IPS-18c (cell line): ENCODE measurements at regions not wholly inside any gene's neighbourhood (a gene's known extent, or its start where the extent isn't known, plus 50 kb on each side); places are given as distances from the start of the nearest gene placed in this dataset.

ENCODE experiments used
- H3K4me3 ChIP-seq: 2 replicates; pipeline ENCODE4 v1.7.0; 2013; ENCODE audit warnings: low read depth, mild to moderate bottlenecking, low read length, moderate library complexity; ENCODE audit not compliant: insufficient read depth
- H3K9me3 ChIP-seq: one replicate; pipeline ENCODE4 v1.6.1; 2013; ENCODE audit warnings: mild to moderate bottlenecking, low read length, moderate library complexity; ENCODE audit not compliant: control insufficient read depth, insufficient read depth

DNA sequence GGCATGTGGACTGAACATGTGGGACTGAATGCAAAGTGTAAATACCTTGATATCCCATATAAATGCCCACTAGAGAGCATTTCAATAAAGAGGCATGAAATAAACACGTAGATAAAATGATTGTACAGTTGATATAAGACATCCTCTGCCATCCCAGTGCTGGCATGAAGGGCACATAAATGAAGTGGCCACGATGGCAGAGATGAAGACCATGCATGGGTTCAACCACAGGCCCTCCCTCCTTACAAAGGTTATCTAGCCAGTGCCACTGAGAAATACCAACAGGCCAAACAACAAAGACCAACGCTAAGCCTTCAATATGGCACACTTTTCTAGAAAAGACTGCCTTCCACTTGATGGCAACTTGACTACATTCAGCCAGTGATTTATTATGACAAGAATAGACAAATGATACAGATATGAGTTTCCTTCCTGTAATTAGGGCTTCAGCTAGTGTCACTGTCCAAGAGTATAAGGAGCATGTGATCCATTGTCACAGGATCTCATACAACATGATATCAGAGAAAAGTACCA lies 493.9 kb upstream of the MAP2 start:
- Histone ChIP-seq H3K9me3 (no peaks in the 10 kb centered on the region), H3K4me3 (no peak overlapping the region)

DNA sequence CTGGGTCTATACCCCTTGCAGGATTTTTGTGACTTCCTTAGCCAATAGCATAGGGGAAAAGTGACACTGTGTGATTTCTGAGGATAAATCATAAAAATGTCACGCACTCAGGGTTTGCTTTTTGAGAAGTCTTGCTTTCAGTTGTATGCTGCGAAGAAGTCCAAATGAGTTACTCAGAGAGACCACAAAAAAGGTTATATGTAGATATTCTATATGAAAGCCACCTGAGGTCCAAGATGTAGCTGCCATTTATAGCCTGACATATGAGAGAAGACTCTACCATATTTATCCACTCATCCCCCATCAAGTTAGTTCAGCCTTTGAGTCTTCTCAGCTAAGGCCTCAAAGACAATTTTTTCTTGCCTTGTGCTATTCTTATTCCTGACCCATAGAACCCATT lies 488.3 kb upstream of the MAP2 start:
- Histone ChIP-seq H3K9me3 (no peaks in the 10 kb centered on the region), H3K4me3 (no peak overlapping the region)

DNA sequence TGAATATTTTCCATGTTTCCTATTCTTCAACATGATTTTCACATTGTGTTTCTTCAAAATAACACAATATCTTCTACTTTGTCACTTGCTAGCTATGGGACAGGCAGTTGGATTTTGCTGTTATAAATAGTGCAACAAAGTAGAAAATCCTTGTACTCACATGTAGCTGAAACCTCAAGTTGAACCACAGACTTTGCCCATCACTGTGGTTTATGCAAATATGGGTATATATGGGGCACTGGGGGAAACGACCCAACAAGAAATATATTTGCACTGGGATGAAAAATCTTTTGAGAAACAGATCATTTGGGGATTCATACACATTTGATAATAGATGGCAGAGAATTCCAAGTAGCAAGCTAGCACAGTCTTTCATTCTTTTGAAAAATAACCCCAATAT lies 486.3 kb upstream of the MAP2 start:
- H3K9me3 ChIP-seq, result no peaks in the 10 kb centered on the region
- no peak overlapping the region for H3K4me3 ChIP-seq

DNA sequence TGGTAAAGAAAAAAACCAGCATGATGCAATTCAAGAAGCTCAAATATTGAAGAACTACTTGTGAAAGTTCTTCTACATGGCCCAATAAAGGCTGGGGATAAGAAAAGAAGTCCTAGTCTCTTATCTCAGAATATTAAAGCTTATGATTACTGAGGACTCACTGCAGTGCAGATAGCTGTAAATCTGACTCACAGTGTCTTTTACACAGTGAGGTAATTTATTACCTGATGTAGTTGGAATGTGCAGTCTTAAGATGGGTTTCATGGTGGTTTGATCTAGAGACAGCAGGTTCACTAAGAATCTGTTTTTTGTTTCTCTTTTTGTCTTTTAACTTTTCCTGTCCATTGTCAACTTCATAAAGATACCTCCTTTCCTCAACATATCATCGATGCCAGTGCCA lies 484.0 kb upstream of the MAP2 start:
- Histone ChIP-seq H3K9me3 (no peaks in the 10 kb centered on the region), H3K4me3 (no peak overlapping the region)

DNA sequence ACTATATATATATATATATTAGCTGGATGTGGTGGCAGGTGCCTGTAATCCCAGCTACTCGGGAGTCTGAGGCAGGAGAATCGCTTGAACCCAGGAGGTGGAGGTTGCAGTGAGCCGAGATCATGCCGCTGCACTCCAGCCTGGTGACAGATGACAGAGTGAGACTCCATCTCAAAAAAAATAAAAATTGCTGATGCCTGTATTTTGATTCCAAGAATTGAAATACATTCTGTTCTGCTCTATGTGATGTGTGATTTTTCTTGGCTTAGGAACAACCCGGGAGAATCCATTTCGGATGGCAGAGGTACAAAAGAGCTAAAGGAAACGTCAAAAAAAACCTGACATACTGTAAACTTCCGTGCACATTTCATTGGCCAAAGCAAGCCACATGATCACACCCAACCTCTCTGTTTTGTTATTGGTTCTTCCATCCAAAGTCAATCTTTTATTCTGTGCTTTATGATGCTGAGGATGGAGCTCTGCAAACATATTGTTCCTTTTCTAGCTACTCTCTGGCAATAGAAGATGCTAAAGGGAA lies 478.1 kb upstream of the MAP2 start:
- no peak overlapping the region for H3K4me3 ChIP-seq
- H3K9me3 ChIP-seq, result no peaks in the 10 kb centered on the region

DNA sequence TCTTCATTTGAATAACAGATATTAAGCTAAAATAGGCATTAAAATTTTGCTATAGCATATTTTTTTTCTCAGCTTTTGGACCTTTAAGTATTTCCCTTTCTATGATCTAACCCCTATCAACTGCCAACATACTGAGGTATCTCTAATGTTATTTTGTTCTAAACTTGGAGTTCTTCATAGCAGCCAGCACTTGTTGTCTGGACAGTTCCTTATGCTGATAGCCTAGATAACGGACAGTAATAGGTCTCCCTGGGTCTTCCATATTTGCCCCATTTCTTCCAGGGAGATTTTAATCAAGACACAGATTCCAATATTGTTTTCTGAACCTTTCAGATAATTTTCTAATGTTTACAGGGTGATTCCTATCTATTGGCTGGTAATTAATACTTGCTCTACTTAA lies 475.8 kb upstream of the MAP2 start:
- Histone ChIP-seq H3K4me3 (no peak overlapping the region), H3K9me3 (no peaks in the 10 kb centered on the region)

DNA sequence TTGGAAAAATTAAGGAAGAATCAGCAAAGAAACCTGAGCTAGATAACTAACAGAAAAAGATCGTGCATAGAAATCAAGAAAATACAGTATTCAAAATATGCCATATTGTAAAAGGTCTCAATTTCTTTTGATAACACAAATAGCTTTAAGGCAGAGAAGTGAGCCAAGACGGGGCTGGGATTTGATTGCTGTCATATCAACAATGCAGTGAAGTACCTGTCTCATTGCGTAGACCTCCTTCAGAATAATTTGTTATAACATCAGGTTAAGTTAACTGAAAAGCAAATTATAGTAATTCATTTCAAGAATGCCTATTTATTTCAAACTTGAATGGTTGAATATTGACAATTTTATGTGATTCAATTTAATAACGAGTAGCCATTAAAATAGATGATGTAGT lies 453.8 kb upstream of the MAP2 start:
- no peak overlapping the region for H3K4me3 ChIP-seq
- no peaks in the 10 kb centered on the region for H3K9me3 ChIP-seq

DNA sequence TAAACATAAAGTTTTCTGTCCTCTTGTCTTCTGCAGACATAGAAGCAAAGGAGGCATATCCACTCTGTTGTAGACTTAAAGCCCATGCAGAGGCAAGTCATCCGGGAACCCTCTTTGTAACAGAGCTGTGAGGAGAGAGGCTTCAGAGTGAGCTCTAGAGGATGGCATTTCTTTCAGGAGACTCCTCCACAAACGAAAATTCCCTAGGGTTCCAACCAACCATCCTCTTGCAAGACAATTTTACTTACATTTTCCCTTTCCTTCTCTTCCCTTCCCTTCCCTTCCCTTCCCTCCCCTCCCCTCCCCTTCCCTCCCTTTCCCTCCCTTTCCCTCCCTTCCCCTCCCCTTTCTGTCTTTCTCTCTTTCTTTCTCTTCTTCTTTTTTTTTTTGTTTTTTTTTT lies 446.3 kb upstream of the MAP2 start:
- H3K9me3 ChIP-seq, result no peaks in the 10 kb centered on the region
- no peak overlapping the region for H3K4me3 ChIP-seq

DNA sequence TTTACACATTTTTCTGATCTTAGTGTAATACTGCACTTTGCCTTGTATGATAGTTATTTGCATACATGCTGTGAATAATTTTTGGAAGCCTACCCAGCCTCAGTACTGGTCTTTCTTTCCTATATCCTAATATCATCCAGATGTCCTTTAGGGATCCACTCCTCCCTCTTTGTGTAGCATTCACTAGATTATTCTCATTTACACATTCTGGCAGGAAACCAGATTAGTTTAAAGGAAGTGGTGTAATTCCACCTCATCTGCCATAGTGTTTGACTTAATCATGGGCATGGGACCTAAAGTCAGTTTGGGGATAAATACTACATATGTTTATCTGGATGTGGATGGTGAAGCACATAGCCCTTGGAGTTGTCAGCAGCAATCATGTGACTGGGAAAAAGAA lies 444.9 kb upstream of the MAP2 start:
- Histone ChIP-seq H3K9me3 (no peaks in the 10 kb centered on the region), H3K4me3 (no peak overlapping the region)

DNA sequence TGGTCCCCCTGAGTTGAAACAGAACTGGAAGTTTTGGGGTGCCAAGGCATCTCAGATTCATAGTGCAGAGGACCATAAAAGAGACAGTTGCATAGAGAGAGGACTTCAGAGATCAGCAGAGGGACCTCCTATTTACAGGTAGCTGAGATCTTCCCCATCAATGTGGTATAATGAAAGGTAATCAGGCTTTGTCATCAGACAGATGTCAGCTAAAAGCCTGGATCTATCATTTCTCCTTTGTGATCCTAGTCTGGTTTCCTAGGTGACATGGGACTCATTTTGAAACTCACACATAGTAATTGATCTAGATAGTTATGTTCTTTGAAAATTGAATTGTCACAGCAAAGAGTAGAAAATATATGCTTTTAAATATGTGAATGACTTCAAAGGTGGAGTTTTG lies 443.5 kb upstream of the MAP2 start:
- no peaks in the 10 kb centered on the region for H3K9me3 ChIP-seq
- no peak overlapping the region for H3K4me3 ChIP-seq

DNA sequence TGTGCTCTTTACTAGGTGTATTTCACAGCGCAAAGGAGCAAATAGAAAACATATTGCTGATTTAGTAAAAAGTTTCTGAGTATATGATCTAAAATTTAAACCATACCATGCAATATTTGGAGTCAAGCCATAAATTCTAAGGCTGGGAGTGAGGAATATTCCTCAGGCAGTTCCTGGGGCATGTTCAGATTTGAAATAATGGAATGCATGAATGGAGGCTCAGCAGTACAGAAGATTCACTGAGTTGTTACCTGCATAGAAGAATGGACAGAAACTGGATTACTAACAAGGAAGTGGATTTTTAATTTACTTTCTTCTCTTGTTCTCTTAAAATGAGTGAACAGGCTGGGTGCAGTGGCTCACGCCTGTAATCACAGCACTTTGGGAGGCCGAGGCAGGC lies 441.0 kb upstream of the MAP2 start:
- no peaks in the 10 kb centered on the region for H3K9me3 ChIP-seq

DNA sequence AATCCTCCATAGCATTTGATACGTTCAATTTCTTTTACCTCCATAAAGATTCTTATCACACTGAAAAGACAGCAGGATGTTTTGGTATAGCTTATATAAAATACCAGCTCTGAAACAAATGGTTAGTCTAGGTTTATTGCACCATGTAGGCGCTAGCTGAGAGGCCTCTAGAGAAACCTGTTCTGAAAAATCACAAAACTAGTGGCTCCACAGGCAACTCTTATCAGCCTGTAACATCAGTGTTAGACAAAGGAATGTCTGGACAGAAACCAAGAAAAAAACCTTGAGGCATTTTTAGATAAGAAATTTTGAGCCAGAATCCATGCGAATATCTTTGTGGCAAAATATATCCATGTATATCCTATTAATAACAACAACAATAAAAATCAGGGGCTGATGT lies 440.4 kb upstream of the MAP2 start:
- H3K4me3 ChIP-seq, result no peak overlapping the region

More for the DNA sequence above, 441.0 kb upstream of the MAP2 start:
- no peak overlapping the region for H3K4me3 ChIP-seq

DNA sequence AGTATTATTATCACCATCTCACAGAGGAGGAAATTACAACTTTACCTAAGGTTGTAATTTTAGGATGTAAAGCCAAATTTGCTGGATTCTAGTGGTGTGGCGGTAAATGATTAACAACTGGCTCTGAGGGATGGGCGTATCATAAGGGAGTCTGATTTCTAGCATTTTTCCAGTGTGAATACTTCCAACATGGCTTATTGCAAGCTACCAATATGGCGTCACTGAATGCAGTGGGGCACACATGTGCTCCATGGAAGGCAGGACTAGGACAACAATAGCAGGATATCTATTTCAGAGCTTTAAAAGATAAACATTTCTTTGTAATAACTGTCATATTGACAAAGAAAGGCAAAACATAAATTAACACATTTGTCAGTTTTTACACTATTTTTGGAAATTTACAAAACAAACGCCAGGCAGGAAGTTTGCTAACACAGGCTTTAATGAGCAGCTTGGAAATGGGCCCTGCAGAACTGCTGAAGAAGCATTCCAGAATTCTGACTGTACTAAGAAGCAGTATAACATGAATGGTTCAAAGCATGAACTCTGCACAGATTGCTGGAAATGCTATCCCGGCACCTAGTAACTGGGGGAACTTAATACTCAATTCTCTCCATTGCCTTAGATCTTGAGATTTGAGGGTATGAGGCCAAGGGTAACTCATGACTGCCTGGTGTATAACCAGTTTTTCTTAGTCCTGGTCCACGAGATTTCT lies 439.3 kb upstream of the MAP2 start:
- no peaks in the 10 kb centered on the region for H3K9me3 ChIP-seq
- no peak overlapping the region for H3K4me3 ChIP-seq

More for the DNA sequence above, 440.4 kb upstream of the MAP2 start:
- no peaks in the 10 kb centered on the region for H3K9me3 ChIP-seq

DNA sequence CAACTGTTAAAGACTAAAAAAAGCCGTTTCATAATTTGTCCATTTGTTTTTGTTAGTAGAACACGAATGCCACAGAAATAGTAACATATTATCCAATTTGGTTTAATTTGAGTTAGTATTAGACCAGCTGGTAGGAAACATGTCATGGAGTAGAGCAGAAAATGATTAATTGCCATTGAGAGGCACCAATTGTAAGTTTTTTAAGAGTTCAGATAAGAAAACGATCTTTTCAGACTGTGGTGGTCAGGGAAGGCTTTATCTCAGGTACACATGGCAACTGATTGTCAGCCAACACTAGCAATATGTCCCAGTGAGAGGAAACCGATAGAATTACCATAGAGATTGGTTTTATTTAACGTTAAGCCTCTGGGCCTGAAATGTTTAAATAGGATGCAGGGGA lies 438.2 kb upstream of the MAP2 start:
- no peak overlapping the region for H3K4me3 ChIP-seq
- H3K9me3 ChIP-seq, result no peaks in the 10 kb centered on the region

DNA sequence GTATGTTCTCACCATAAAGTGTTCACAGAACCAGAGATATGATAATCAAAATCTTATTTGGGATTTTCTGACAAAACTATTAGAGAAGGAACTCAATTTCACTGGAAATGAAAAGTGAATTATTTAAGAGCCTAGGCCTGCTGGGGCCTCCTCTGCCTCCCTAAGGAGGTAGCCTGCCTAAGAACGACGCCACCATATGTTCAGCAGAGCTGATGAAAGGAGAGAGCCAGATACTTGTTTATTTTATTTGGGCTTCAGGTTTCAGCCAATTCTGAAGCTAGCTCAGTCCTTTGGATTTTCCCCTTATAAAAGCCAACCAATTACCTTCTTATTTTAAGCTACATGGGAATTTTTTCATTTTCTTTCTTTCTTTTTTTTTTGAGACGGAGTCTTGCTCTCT lies 433.1 kb upstream of the MAP2 start:
- Histone ChIP-seq H3K9me3 (no peaks in the 10 kb centered on the region), H3K4me3 (no peak overlapping the region)

DNA sequence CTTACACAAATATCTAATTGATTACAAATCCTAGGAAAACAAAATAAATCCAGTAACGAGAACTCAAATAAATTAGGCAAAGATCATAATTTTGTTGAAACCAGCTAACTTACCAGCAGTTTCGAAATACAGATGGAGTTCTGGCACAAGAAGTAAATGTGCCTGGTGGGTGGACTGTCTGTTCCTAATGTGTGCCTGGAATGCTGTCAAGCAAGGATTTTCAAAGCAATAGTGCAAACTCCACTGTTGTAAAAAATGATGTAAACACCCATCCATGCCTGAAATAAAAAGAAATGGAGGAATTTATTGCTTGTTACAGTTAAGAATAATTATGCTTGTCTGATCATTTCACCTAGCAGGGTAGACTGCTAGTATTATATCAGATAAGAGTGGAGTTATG lies 423.9 kb upstream of the MAP2 start:
- Histone ChIP-seq H3K4me3 (no peak overlapping the region), H3K9me3 (peaks cover 2% of the 10 kb centered on the region)

DNA sequence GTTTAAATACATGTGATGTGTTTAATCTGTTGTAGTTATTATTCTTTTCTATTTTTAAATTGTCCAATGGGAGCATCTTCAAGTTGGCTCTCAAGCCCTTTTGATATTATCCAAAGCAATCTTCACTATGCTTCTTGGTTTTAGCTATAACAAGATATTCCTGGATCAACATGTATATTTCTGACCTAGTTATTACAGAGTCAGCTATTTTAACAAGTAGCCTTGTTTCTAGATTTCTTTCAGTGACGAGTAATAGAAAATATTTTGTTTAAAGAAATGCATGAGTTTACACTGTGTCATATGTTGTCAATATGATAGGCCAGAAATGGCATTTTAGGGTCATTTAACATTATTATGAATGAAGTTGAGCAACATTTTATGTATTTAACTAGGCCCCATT lies 421.8 kb upstream of the MAP2 start:
- H3K9me3 ChIP-seq, result peaks cover 2% of the 10 kb centered on the region
- no peak overlapping the region for H3K4me3 ChIP-seq

DNA sequence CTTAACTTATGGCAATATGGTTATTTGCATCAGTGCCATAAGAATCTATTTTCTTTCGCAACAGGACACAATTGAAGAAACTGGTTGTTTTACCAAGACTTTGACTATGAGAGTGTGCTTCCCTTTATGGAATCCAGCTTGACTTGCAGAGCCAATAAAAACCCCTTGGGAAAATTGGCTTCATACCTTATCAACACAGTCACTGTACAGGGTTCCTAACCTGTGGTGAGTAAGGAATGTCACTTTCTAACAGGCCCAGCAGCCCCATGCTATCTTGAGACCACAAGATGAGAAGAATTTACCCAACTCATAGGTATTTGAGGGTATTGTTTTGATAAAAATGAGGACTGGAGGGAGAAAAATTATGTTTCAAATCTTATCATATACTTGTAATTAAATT lies 418.5 kb upstream of the MAP2 start:
- Histone ChIP-seq H3K9me3 (peaks cover 2% of the 10 kb centered on the region), H3K4me3 (no peak overlapping the region)
